Neutrophil (primary cell): ENCODE measurements at regions not wholly inside any gene's neighbourhood (a gene's known extent, or its start where the extent isn't known, plus 50 kb on each side); places are given as distances from the start of the nearest gene placed in this dataset.

Source experiments
- H3K27ac ChIP-seq: fragments of 200-600 bp; sonication (generic); 2 replicates; pipeline ENCODE4 v1.5.1; 2016; ENCODE audit warnings: mild to moderate bottlenecking, moderate library complexity
- H3K27me3 ChIP-seq: fragments of 200-600 bp; sonication (generic); 2 replicates; pipeline ENCODE4 v1.6.0; 2016; ENCODE audit warnings: mild to moderate bottlenecking
- H3K36me3 ChIP-seq: fragments of 200-600 bp; sonication (generic); 2 replicates; pipeline ENCODE4 v1.5.1; 2017
- H3K4me1 ChIP-seq, 2 experiments: fragments of 200-600 bp in 1 of 2; sonication (generic) in 1 of 2; 1 replicate in 1 of 2; 2 replicates in 1 of 2; pipeline versions ENCODE4 v1.5.1 to v1.6.1; 2013 to 2016; ENCODE audit warnings: low read depth in 1 of 2, low read length in 1 of 2, mild to moderate bottlenecking in 1 of 2, moderate library complexity in 1 of 2; ENCODE audit not compliant: control insufficient read depth in 1 of 2, insufficient read depth in 1 of 2
- H3K4me3 ChIP-seq, 2 experiments: fragments of 200-600 bp in 1 of 2; sonication (generic) in 1 of 2; 1 replicate in 1 of 2; 2 replicates in 1 of 2; pipeline ENCODE4 v1.5.1; 2013 to 2016; ENCODE audit warnings: low read depth in 1 of 2, low read length in 1 of 2, mild to moderate bottlenecking in 1 of 2, moderate library complexity in 1 of 2
- H3K9me3 ChIP-seq: fragments of 200-600 bp; sonication (generic); 2 replicates; pipeline ENCODE4 v1.5.1; 2016
- TF ChIP-seq, protein P1 (sequence below): fragments of 200-600 bp; sonication (generic); IDR thresholded peaks from 2 replicates; pipeline ENCODE4 v1.5.1; 2016; ENCODE audit warnings: antibody characterized with exemption

- H3K4me3 ChIP-seq, result no peak overlapping the region
- H3K36me3 ChIP-seq, result no peaks in the 10 kb centered on the region
- H3K27ac ChIP-seq, result no peak overlapping the region
- H3K27me3 ChIP-seq, result no peaks in the 10 kb centered on the region
- TF ChIP-seq, protein P1, sequence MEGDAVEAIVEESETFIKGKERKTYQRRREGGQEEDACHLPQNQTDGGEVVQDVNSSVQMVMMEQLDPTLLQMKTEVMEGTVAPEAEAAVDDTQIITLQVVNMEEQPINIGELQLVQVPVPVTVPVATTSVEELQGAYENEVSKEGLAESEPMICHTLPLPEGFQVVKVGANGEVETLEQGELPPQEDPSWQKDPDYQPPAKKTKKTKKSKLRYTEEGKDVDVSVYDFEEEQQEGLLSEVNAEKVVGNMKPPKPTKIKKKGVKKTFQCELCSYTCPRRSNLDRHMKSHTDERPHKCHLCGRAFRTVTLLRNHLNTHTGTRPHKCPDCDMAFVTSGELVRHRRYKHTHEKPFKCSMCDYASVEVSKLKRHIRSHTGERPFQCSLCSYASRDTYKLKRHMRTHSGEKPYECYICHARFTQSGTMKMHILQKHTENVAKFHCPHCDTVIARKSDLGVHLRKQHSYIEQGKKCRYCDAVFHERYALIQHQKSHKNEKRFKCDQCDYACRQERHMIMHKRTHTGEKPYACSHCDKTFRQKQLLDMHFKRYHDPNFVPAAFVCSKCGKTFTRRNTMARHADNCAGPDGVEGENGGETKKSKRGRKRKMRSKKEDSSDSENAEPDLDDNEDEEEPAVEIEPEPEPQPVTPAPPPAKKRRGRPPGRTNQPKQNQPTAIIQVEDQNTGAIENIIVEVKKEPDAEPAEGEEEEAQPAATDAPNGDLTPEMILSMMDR, result no peak
- no peaks in the 10 kb centered on the region for H3K4me1 ChIP-seq
- no peaks in the 10 kb centered on the region for H3K9me3 ChIP-seq
Observed at GRCh38 chr19:31018936-31019335, 330.3 kb downstream of the TSHZ3 start.

GRCh38 chr19:31015778-31016177 is 333.5 kb downstream of the TSHZ3 start:
- Histone ChIP-seq H3K27me3 (no peaks in the 10 kb centered on the region), H3K9me3 (no peaks in the 10 kb centered on the region), H3K36me3 (no peaks in the 10 kb centered on the region), H3K27ac (no peak overlapping the region), H3K4me3 (no peak overlapping the region), H3K4me1 (no peaks in the 10 kb centered on the region)
- TF ChIP-seq, protein P1, result no peak

GRCh38 chr19:31014668-31015067 is 334.6 kb downstream of the TSHZ3 start:
- no peaks in the 10 kb centered on the region for H3K9me3 ChIP-seq
- H3K27me3 ChIP-seq, result no peaks in the 10 kb centered on the region
- TF ChIP-seq, protein P1, result no peak

DNA sequence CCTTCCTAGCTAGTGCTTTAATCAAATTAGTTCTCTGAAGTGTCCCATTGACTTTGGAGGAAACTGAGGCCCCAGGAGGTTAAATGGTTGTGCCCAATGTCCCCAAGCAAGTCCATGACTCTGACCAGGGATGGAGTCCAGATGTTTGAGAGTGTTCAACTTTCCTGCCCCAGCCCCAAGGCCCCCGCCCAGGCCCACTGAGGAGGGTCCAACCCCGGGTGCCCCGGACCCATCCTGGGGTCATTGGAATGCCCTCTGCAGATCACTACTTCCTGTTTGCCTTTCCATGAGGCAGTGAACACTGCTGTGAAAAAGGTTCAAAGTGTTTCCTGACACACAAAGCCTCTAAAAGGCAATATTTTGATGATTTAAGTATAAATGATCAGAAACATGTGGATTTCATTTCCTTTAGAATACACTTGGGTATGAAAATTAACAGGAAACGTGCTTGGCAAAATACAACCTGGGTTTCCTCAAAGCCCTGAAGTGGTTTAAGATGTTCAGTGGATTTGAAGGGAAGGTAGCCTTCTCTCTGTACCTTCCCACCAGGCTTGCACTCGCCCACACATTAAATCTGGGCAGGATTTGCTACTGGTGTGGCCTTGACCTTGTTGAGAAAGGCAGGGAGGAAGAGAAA is 335.7 kb downstream of the TSHZ3 start:
- H3K9me3 ChIP-seq, result no peaks in the 10 kb centered on the region
- H3K27me3 ChIP-seq, result no peaks in the 10 kb centered on the region
- no peaks in the 10 kb centered on the region for H3K4me1 ChIP-seq
- H3K36me3 ChIP-seq, result no peaks in the 10 kb centered on the region
- H3K27ac ChIP-seq, result no peak overlapping the region
- H3K4me3 ChIP-seq, result no peak overlapping the region
- TF ChIP-seq, protein P1, result no peak

More at GRCh38 chr19:31014668-31015067, 334.6 kb downstream of the TSHZ3 start:
- H3K27ac ChIP-seq, result no peak overlapping the region
- no peaks in the 10 kb centered on the region for H3K36me3 ChIP-seq
- H3K4me1 ChIP-seq, result no peaks in the 10 kb centered on the region
- H3K4me3 ChIP-seq, result no peak overlapping the region

DNA sequence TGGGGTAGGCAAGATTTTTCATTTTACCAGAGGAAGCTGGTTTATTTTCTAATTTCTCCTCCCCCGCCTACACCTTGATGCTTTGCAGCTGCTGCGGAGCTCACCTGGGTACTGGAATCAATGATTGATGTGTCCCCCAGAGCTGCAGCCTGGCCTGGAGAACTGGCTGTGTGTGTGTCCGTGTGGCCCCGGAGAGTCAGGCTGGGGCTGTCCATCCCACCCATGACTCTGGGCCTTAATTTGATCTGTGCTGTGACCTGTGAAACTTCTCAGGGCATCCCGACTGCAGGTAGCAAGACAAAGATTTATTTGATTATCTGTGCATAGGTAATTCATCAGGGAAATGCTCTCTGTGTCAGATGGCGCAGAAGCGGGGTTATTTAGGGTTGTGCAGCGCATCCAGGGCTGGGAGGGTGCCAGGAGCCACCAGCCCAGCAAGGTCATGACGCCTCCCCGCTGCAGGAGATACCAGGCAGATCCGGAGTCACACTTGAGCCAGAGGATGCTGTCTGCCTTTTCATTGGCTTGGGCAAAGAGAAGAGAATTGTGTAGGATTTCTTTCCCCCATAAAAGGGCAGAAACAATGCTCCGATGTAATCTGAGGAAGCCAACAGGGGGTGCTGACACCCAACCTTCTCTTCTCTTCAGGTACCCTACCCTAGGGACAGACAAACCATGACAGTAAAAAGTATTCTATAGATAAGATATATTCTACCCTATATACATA is 346.6 kb downstream of the TSHZ3 start:
- H3K4me1 ChIP-seq, result no peaks in the 10 kb centered on the region
- H3K9me3 ChIP-seq, result no peaks in the 10 kb centered on the region
- no peaks in the 10 kb centered on the region for H3K36me3 ChIP-seq
- no peak overlapping the region for H3K4me3 ChIP-seq
- no peaks in the 10 kb centered on the region for H3K27me3 ChIP-seq
- H3K27ac ChIP-seq, result no peak overlapping the region
- TF ChIP-seq, protein P1, result no peak
